ENCODE measurements at regions not wholly inside any gene's neighbourhood (a gene's known extent, or its start where the extent isn't known, plus 50 kb on each side); places are given as distances from the start of the nearest gene placed in this dataset.

DNA sequence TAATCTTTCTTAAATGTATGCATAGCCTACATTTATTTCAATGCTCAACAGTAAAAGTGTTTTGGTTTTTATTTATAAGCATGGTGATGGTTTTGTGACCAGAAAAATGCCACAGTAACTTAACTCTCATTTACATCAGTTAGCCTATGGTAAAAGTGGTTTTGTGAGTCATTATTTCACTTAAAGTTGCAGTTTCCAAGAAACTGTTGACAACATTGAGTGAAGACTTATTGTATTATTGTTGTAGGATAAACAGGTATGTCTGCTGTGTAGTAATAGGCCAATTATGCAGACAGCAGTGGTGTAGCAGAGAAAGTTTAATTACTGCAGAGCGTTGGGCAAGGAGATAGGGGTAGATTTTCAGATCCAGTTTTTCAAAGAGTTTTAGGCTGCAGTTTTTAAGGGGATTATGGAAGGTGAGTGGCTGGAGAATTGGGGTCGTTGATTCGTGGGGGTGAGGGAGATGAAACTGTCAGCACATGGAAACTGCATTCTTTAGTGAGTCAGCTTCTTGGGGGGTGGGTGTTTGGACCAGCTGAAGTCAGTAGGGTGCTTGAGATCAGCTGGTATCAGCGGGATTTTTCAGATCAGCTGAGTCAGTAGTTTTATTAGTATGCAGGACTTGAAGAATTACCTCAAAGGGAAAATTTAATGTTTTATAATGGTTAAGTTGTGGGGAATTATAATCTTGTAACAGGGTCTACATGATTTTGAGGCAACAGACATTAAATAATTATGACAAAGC, 168.7 kb upstream of the FMN2 start:
- no peaks in the 10 kb centered on the region for H4K20me1 ChIP-seq (ENCODE audit: insufficient read depth)
- TF ChIP-seq EZH2 (IDR thresholded peaks at IDR 0.05; ENCODE audit: insufficient read depth, poor library complexity, severe bottlenecking), result no peak
- no peak for TF ChIP-seq EZH2phosphoT487 (IDR thresholded peaks at IDR 0.05; ENCODE audit: insufficient read depth, low read depth)
- no peaks in the 10 kb centered on the region for H3K36me3 ChIP-seq (ENCODE audit: low read depth)
- H3K4me3 ChIP-seq, result no peak overlapping the region
- H3K4me1 ChIP-seq (ENCODE audit: insufficient read depth), result no peaks in the 10 kb centered on the region
- H3K9me3 ChIP-seq (ENCODE audit: low read depth), result no peaks in the 10 kb centered on the region
- no peaks in the 10 kb centered on the region for H3K9me2 ChIP-seq (ENCODE audit: insufficient read depth)
- H3K27me3 ChIP-seq (replicated peaks; ENCODE audit: insufficient read depth), result peaks cover 33% of the 10 kb centered on the region
- no peaks in the 10 kb centered on the region for H3K79me2 ChIP-seq (ENCODE audit: insufficient read depth)
- DNase-seq, result no peak
- H2AFZ ChIP-seq, result no peak overlapping the region
- no peak overlapping the region for H3K9ac ChIP-seq
- WGBS, 2 experiments (ENCODE audit: low coverage in 1 of 2, low lambda C conversion rate in 2 of 2, missing lambda C conversion rate in 2 of 2), result 32 to 33% methylated on average over 4 of the region's 4 CpGs
- H3K27ac ChIP-seq, result no peak overlapping the region
- in situ Hi-C loops (cut with MboI), result no loop called here
- no peaks in the 10 kb centered on the region for H3F3A ChIP-seq (ENCODE audit: insufficient read depth)
- H3K4me2 ChIP-seq (ENCODE audit: unreplicated experiment), result no peak overlapping the region

DNA sequence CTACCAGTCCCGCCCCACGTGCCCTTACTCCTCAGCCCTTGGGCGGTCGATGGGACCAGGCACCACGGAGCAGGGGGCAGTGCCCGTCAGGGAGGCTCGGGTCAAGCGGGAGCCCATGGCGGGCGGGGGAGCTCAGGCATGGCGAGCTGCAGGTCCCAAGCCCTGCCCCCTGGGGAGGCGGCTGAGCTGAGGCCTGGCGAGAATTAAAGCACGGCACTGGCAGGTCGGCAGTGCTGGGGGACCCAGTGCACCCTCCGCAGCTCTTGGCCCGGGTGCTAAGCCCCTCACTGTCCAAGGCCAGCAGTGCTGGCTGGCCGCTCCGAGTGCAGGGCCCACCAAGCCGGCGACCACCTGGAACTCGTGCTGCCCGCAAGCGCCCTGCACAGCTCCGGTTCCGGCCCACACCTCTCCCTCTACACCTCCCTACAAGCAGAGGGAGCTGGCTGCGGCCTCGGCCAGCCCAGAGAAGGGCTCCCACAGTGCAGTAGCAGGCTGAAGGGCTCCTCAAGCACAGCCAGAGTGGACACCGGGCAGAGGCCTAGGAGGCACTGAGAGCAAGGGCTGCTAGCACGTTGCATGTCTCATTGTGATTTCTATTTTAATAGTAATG, 166.8 kb upstream of the FMN2 start:
- DNase-seq, result no peak
- Histone ChIP-seq H3K27ac (no peak overlapping the region), H3K4me1 (ENCODE audit: insufficient read depth) (no peaks in the 10 kb centered on the region), H3K36me3 (ENCODE audit: low read depth) (no peaks in the 10 kb centered on the region), H3K27me3 (replicated peaks; ENCODE audit: insufficient read depth) (peaks cover 25% of the 10 kb centered on the region), H3F3A (ENCODE audit: insufficient read depth) (no peaks in the 10 kb centered on the region), H3K79me2 (ENCODE audit: insufficient read depth) (no peaks in the 10 kb centered on the region), H3K4me3 (no peak overlapping the region), H3K9ac (no peak overlapping the region), H3K4me2 (ENCODE audit: unreplicated experiment) (no peak overlapping the region), H4K20me1 (ENCODE audit: insufficient read depth) (no peaks in the 10 kb centered on the region), H3K9me3 (ENCODE audit: low read depth) (no peaks in the 10 kb centered on the region), H2AFZ (no peak overlapping the region), H3K9me2 (ENCODE audit: insufficient read depth) (no peaks in the 10 kb centered on the region)
- 74 to 80% methylated on average over 28 to 30 of the region's 30 CpGs for WGBS, 2 experiments (ENCODE audit: low coverage in 1 of 2, low lambda C conversion rate in 2 of 2, missing lambda C conversion rate in 2 of 2)
- TF ChIP-seq EZH2 (IDR thresholded peaks at IDR 0.05; ENCODE audit: insufficient read depth, poor library complexity, severe bottlenecking) (no peak), EZH2phosphoT487 (IDR thresholded peaks at IDR 0.05; ENCODE audit: insufficient read depth, low read depth) (no peak)
- in situ Hi-C loops (cut with MboI), result no loop called here

DNA sequence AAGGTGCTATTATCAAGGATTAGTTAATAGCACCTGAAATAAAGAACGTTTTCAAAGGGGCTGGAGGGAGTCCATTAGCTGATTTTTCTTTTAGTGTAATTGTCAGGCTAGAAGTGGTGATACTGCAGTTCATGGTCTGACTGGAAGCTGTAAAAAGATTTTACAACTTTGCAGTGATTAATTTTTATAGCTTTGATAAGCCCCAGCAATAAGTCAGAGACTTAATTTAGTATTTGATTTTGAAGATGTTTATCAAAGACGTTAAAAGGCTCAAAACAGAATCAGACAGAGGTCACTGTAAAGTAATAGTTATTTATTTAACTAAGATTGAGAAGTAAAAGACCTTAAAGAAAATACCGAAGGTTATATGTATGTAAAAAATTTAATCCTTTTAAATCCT, 165.5 kb upstream of the FMN2 start:
- no peak for TF ChIP-seq EZH2phosphoT487 (IDR thresholded peaks at IDR 0.05; ENCODE audit: insufficient read depth, low read depth)
- TF ChIP-seq EZH2 (IDR thresholded peaks at IDR 0.05; ENCODE audit: insufficient read depth, poor library complexity, severe bottlenecking), result no peak
- H3K4me3 ChIP-seq, result no peak overlapping the region
- H3F3A ChIP-seq (ENCODE audit: insufficient read depth), result no peaks in the 10 kb centered on the region
- WGBS, 2 experiments (ENCODE audit: low coverage in 1 of 2, low lambda C conversion rate in 2 of 2, missing lambda C conversion rate in 2 of 2), result 49 to 54% methylated on average over 3 of the region's 3 CpGs
- H3K9me3 ChIP-seq (ENCODE audit: low read depth), result no peaks in the 10 kb centered on the region
- no peaks in the 10 kb centered on the region for H3K4me1 ChIP-seq (ENCODE audit: insufficient read depth)
- DNase-seq, result no peak
- in situ Hi-C loops (cut with MboI), result no loop called here
- no peaks in the 10 kb centered on the region for H3K9me2 ChIP-seq (ENCODE audit: insufficient read depth)
- peaks cover 24% of the 10 kb centered on the region for H3K27me3 ChIP-seq (replicated peaks; ENCODE audit: insufficient read depth)
- H2AFZ ChIP-seq, result no peak overlapping the region
- H3K27ac ChIP-seq, result no peak overlapping the region
- no peak overlapping the region for H3K4me2 ChIP-seq (ENCODE audit: unreplicated experiment)
- no peak overlapping the region for H3K9ac ChIP-seq
- H3K79me2 ChIP-seq (ENCODE audit: insufficient read depth), result no peaks in the 10 kb centered on the region
- no peaks in the 10 kb centered on the region for H4K20me1 ChIP-seq (ENCODE audit: insufficient read depth)
- no peaks in the 10 kb centered on the region for H3K36me3 ChIP-seq (ENCODE audit: low read depth)

DNA sequence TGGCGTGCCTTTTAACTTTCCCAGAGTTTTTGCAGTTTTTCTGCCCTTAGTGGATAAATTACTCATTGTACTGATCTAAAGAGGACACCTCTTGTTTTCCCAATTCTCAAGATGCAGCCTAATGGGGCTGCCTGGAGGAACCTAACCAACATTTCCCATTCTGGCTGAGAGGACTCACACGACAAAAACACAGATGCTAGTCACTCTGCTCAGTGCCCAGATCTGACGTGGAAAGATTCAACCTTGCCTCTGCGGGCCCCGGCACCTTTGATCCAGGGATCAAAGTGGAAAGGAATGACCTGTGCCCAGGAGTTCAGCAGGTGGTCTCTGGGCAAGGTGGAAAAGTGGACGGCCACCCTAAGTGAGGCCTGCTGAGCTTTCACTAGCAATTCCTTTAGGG, 162.4 kb upstream of the FMN2 start:
- Histone ChIP-seq H3F3A (ENCODE audit: insufficient read depth) (no peaks in the 10 kb centered on the region), H3K27ac (no peak overlapping the region), H4K20me1 (ENCODE audit: insufficient read depth) (no peaks in the 10 kb centered on the region), H3K4me1 (ENCODE audit: insufficient read depth) (no peaks in the 10 kb centered on the region), H3K4me2 (ENCODE audit: unreplicated experiment) (no peak overlapping the region), H3K9me3 (ENCODE audit: low read depth) (no peaks in the 10 kb centered on the region), H3K9me2 (ENCODE audit: insufficient read depth) (no peaks in the 10 kb centered on the region), H3K36me3 (ENCODE audit: low read depth) (no peaks in the 10 kb centered on the region), H3K9ac (no peak overlapping the region), H3K27me3 (replicated peaks; ENCODE audit: insufficient read depth) (peaks cover 31% of the 10 kb centered on the region), H3K4me3 (no peak overlapping the region), H3K79me2 (ENCODE audit: insufficient read depth) (no peaks in the 10 kb centered on the region), H2AFZ (no peak overlapping the region)
- in situ Hi-C loops (cut with MboI), result no loop called here
- DNase-seq, result no peak
- no peak for TF ChIP-seq EZH2 (IDR thresholded peaks at IDR 0.05; ENCODE audit: insufficient read depth, poor library complexity, severe bottlenecking)
- TF ChIP-seq EZH2phosphoT487 (IDR thresholded peaks at IDR 0.05; ENCODE audit: insufficient read depth, low read depth), result no peak
- WGBS, 2 experiments (ENCODE audit: low coverage in 1 of 2, low lambda C conversion rate in 2 of 2, missing lambda C conversion rate in 2 of 2), result 67 to 71% methylated on average over 6 of the region's 6 CpGs

All from GM23248 (cell line).